ENCODE measurements at regions not wholly inside any gene's neighbourhood (a gene's known extent, or its start where the extent isn't known, plus 50 kb on each side); places are given as distances from the start of the nearest gene placed in this dataset.
"Not testable (repeated sequence)": the region's sequence is repeated elsewhere in the genome, so short reads cannot be mapped to it uniquely, and the experiment has no call there.

DNA sequence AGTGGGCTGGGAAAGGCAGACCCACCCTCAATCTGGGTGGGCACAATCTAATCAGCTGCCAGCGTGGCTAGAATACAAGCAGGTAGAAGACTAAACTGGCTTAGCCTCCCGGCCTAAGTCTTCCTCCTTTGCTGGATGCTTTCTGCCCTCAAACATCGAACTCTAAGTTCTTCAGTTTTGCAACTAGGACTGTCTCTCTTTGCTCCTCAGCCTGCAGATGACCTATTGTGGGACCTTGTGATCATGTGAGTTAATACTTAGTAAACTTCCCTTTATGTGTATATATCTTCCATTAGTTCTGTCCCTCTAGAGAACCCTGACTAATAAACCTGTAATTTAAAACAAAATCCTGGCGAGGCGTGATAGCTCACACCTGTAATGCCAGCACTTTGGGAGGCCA is 51.8 kb upstream of the SLC39A8 start:
- DNase-seq (ENCODE audit: low spot score): not testable (repeated sequence)

GRCh38 chr4:102399021-102399420 is 53.7 kb upstream of the SLC39A8 start:
- DNase-seq (ENCODE audit: low spot score): no peak

GRCh38 chr4:102400898-102401297 is 55.6 kb upstream of the SLC39A8 start:
- DNase-seq (ENCODE audit: low spot score): no peak

GRCh38 chr4:102402223-102402622 is 56.9 kb upstream of the SLC39A8 start:
- no peak for DNase-seq (ENCODE audit: low spot score)

DNA sequence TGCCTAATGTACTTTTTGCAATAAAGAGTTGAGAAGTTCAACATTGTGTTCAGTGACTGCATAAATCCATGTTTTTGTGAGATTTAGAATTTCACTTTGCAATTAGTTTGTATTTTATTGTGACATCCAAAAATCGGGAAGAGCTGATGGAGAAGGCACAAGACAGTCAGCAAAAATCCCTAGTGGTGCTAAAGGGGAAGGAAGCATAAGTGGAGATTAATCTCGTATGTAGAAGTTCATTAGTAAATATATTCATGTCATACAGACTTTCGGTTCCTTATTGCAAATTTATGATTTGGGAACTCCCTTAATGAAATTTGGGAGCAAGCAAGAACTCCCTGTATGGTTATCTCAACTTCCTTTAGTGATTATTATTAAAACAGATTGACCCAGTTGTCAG is 57.8 kb upstream of the SLC39A8 start:
- no peak for DNase-seq (ENCODE audit: low spot score)

DNA sequence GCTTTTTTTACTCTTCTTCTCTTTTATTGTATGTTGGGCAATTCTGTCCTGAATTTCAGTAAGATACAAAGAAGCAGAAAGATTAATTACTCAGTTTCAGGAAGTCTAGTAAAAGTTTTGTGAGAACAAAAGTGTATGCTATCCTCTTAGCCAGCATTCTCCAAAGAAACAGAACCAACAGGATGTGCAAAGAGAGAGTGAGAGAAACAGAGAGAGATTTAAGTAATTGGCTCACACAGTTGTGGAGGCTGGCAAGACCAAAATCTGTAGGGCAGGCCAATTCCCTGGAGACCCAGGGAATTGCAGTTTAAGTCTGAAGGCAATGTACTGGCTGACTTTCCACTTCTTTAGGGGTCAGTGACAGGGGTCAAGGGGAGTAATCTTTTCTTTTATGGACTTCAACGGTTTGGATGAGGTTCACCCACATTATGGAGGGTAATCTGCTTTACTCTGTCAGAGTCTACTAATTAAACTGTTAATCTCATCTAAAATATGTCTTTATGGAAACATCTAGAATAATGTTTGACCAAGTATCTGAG is 59.2 kb upstream of the SLC39A8 start:
- no peak for DNase-seq (ENCODE audit: low spot score)

DNA sequence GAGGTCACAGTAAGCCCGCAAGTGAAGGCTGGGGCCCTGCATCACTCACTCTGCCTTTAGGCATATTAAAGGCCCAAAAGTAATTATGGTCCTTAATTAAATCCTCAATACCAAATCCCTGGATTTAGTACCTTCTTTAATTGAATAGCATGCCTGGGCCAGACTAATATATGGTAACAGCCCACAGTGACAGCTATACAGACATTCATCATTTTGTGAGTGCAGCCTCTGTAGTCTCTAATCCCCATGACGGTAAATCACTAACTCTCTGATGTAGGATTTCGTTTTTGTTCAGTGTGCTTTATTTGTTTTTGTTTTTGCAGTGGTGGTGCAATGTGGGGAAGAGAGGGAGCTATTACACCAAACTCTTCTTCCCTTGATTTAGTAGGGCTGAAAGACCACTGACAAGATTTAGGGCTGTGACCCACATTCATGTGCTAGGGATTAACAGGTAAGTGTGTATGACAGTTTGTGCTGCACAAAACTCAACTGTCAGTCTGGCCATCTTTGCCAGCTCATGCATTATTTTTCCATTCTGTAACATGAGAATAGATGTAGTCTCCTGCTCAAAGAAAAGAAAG is 60.6 kb upstream of the SLC39A8 start:
- DNase-seq (ENCODE audit: low spot score): no peak

- not testable (repeated sequence) for DNase-seq (ENCODE audit: low spot score)
Observed at GRCh38 chr4:102410884-102411283, 65.6 kb upstream of the SLC39A8 start.

GRCh38 chr4:102411408-102411807 is 66.1 kb upstream of the SLC39A8 start:
- no peak for DNase-seq (ENCODE audit: low spot score)

GRCh38 chr4:102416765-102417164 is 71.5 kb upstream of the SLC39A8 start:
- DNase-seq (ENCODE audit: low spot score): no peak

GRCh38 chr4:102420563-102421398 is 75.5 kb upstream of the SLC39A8 start:
- no peak for DNase-seq (ENCODE audit: low spot score)

- DNase-seq (ENCODE audit: low spot score): no peak
Observed at GRCh38 chr4:102422843-102423242, 77.6 kb upstream of the SLC39A8 start.

DNA sequence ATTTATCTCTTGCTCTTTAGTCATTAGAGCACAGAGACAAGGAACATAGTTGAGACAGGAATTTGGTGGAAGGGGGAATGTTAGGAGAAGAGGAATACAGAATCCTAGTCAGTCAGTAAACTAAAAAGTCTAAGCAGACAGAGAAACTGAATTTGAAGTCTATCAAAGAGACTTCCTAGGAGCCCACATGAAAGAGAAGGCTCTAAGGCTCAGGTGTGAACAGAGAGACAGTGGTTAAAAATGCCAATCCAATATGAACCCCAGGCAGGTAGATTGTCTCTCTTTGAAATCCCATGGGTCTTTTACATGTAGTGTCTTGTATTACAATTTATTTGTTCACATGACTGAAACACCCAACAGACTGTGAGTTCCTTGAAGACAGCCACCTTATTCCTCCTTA is 77.8 kb upstream of the NFKB1 start:
- DNase-seq (ENCODE audit: low spot score): no peak

GRCh38 chr4:102427371-102427998 is 73.7 kb upstream of the NFKB1 start:
- no peak for DNase-seq (ENCODE audit: low spot score)

DNA sequence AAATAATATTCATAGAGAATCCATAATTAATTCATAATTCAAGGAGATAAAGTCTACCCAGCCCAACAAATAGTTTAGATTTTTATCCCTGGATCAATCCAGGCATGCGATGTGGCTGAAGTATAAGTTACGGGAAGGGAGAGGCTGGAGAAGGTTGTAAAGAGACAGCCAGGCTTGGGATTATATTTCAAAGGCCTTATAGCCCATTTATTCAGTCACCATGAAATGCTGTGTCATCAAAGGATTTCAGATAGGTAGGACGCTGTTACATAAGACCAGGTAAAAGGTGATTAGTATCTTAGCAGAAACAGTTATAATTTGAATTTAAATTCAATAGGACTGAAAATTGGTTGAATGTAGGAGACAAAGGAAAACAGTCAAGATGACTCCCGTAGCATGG is 73.0 kb upstream of the NFKB1 start:
- DNase-seq (ENCODE audit: low spot score): no peak

DNA sequence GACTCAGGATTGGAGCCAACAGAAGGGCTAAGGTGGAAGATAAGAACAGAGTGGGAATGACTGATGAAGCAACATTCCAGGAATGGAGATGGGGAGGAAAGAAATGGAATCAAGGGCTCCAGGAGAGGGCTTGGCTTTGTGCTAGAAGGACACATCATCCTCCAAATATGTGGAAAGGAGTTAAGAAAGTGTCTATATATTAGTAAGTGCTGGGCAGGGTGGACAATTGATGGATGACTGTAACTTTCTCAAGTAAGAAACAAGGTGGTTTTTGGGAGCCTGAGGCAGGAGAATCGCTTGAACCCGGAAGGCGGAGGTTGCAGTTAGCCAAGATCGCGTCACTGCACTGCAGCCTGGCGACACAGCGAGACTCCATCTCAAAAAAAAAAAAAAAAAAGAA is 71.6 kb upstream of the NFKB1 start:
- DNase-seq (ENCODE audit: low spot score): no peak

- peak; percentile 34 for DNase-seq (ENCODE audit: low spot score)
Observed at GRCh38 chr4:102430461-102430910, 70.7 kb upstream of the NFKB1 start.

DNA sequence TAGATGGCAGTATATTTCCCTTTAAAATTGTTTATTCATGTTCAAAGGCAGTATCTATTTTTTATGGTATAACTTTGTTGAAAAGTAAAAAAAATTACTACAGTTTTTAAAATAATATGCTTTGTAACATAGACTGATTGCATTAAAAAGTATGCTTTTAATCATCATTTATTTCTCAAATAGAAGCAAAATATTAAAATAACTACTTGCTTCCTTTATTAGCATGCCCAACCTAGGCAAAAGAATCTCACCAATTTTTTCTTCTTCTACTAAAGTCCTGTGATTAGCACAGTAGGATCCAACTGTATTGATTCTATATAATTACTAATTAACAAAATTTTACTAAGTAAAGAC is 69.6 kb upstream of the NFKB1 start:
- DNase-seq (ENCODE audit: low spot score): no peak

DNA sequence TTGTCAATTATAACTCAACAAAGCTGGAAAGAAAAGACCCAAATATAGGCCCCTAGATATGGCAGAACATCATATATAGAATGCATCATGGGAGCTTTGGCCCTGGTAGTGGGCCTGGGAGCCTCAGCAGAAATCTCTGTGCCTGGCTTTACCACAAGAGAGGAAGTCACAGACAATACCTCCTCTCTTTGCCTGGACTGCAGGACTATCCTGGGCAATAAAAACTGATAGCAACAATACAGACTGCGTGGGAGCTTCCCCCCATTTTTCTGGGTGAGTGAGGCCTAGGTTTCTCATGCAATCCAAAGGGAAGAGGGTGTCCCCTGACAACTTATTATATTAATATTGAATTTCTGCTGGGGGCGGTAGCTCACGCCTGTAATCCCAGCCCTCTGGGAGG is 64.0 kb upstream of the NFKB1 start:
- DNase-seq (ENCODE audit: low spot score): no peak

DNA sequence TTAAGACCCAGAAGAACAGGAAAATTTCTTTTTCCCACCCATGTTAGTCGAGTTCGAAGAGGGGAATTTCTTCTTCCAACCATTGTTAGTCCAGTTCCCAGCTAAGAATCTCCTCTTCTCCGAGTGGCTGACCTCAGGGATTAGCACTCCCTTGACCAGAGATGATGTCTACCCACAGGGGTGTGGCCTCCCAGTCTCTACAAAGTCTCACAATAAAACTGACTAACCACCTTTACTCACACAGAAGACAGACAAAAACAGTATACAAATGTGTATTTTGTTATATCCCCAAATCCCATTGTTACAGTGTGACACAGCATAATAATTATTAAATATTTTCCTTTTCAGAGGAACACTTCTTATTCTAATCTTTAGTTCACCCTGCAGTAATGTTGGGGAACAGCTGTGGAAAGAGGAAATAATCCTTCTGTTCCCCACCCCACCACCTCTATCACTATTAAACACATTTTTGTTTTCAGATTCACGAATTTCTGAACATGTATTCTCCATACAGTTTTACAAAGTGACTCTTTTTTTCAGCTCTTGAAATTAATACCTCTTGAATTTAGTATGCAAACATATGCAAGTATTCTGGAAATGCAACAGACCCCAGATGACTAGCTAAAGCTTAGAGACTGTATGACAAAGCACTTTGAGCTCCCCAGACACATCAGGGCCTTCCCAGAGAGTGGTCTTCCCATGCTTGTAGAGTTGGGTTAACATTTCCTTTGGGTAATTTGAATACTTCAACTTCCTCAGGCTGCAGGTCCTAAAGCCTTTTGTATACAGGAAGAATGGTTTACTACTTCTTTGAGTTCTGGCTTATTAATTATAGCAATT is 62.5 kb upstream of the NFKB1 start:
- no peak for DNase-seq (ENCODE audit: low spot score)

DNA sequence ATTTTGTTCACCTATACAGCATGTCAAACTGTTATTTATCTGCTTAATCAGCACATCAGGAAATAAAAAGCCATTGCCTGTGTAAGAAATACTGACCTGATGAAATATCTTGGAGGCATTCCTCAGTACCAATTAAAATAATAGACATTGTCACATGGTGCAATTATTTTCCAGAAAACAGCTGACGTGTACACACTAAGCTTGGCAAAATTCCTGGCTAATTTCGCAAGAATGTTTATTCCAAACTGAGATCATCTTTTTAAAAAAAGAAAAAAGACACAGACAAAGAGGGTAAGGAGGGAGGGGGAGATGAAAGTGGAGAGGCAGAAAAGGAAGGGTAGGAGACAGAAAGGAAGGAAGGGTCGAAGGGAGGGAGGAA is 61.9 kb upstream of the NFKB1 start:
- no peak for DNase-seq (ENCODE audit: low spot score)

DNA sequence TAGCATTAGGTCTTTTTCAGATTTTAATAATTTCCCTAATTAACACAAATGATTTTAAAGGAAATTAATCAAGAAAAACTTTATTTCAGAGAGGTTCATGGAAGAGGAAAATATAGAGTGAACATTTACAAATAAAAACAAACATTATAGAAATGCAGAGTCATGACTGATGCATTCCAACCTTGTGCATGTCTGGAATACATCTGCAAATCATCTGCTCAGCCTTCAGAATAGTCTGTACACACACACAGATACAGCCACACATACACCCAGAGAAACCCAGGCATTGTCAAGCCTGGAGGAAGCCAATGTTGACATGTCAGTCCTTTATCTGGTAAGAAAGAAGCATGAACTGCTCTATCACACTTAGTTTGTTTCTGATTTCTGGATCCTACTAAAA is 61.3 kb upstream of the NFKB1 start:
- no peak for DNase-seq (ENCODE audit: low spot score)

Measured in NAMALWA (cell line).